GM08714 (cell line): ENCODE measurements at regions not wholly inside any gene's neighbourhood (a gene's known extent, or its start where the extent isn't known, plus 50 kb on each side); places are given as distances from the start of the nearest gene placed in this dataset.

Experiments used
- H3K4me3 ChIP-seq: fragments of 200-500 bp; sonication (Bioruptor generic); 2 replicates; pipeline ENCODE4 v1.5.1; 2014; ENCODE audit warnings: mild to moderate bottlenecking, low read length, inconsistent platforms
- ZNF274 ChIP-seq: IDR thresholded peaks from 2 replicates; pipeline ENCODE4 v1.6.1; 2012; ENCODE audit warnings: mild to moderate bottlenecking, low read depth, low read length

DNA sequence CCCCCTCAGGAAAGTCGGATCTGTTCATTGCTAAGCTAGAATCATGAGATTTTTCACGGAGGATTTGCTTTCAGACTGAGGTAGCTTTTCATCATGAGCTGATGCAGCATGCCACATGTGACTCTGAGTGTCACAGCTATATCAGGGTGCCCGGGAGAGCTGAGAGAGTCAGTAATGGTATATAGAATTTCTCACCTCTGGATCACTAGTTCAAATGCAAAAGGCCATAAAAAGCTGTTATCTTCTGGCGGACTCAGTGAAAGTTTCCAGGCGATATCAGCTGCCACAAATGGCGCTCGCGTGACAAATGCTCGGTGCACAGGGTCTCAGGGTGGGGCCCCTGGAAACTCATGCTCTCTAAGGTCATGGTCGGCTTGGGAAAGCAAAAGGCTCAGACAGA lies 150.1 kb downstream of the DHX15 start:
- no peak overlapping the region for H3K4me3 ChIP-seq
- TF ChIP-seq ZNF274, result no peak

DNA sequence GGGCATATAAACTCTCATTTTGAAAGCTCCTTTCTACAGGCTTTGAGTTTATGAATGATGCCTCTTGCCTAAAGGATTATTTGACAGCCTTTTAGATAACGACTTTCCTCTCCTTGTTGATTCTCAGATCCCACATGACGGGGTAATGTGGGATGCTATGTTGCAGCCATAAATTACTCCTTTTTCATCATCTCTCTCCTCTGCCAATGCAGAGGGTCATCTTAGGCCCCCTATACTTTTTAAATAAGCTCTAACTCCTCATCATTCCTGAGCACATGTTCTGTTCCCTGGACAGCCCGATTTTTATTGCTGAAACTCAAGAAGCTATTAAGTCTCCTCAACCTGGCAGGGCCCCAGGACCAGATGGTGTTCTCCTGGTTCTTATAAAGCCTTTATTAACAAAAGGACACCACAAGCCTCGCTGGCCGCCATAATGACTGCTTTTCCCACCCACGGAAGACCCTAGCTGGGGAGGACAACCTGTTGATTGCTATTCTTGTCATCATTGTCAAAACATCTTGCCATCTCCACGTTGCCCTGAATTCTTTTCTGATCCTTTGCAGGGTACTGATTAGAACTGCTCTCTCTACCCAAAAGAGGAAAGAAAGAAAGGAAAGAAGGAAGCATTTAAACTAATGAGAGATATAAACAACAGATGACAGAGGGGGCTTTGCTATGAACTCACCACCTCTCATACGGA lies 150.7 kb downstream of the DHX15 start:
- no peak overlapping the region for H3K4me3 ChIP-seq
- no peak for TF ChIP-seq ZNF274

DNA sequence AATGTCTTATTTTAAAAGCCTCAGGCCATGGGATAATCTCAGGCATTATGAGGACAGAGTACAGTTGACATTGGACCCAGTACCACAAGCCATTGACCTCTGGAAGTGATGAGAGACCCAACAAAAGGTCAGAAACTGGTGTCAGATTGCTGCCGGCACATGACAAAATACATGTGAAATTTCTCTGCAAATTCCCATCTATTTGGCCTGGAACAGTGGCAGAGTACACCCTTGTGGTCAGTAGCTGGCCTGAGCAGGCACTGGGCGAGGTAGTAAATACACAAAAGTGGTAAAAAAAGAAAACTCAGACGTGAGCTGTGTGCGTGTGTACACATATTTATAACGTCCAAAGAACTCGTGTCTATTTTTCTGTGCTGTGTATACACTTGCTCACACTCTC lies 155.5 kb downstream of the DHX15 start:
- TF ChIP-seq ZNF274, result no peak
- no peak overlapping the region for H3K4me3 ChIP-seq

DNA sequence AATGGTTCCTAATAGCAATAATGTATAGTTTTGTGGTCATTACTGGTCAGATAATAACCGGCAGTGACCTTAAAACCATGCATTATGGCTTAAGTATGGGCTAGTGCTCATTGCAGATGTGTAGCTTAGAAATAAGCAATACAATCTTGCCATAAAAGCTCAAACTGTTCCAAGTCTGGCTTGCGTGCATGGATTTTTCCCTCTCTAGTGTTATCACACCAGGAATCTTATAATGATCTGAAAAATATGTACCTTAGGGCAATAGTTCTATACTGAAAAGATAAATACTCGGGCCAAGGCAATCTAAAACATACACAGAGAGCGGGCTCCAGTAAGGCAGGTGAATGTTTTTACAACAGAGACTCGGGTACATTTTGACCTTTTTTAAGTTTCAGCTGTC lies 157.8 kb downstream of the DHX15 start:
- no peak overlapping the region for H3K4me3 ChIP-seq
- no peak for TF ChIP-seq ZNF274

DNA sequence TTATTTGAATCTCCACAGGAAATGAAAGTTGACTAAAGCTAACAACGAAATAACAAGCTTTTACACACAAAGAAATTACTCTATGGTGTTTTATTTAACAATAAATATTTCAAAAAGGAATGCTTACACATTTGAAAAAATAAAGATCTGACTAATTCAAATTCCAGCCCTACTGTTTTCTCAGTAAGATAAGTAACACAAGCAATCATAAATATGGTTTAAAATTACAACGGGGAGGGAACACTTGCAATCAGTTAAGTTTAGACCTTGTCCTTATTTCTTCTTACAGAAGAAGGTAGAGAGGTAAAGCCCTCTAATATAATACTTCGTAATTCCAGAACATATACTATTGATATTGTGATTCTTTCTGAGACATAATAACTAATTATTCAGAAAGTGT lies 158.5 kb downstream of the DHX15 start:
- no peak for TF ChIP-seq ZNF274
- H3K4me3 ChIP-seq, result no peak overlapping the region

DNA sequence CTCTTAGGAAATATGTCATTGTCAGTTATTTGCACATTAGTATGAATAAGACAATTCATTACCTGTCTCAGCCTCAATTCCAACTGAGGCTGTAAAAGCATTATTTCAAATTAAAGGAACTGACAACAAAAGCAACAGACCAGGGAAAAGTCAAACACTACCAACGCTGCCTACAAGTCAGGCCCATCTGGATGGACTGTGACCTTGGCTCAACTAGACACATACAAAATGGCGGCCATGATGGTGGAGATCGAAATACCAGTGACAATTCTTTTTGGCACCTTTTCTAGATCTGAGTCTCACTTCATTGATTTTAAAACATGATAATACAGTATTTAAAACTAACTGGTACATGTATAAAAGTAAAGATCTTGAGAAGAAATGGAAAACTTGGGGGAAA lies 160.7 kb downstream of the DHX15 start:
- no peak for TF ChIP-seq ZNF274
- no peak overlapping the region for H3K4me3 ChIP-seq

DNA sequence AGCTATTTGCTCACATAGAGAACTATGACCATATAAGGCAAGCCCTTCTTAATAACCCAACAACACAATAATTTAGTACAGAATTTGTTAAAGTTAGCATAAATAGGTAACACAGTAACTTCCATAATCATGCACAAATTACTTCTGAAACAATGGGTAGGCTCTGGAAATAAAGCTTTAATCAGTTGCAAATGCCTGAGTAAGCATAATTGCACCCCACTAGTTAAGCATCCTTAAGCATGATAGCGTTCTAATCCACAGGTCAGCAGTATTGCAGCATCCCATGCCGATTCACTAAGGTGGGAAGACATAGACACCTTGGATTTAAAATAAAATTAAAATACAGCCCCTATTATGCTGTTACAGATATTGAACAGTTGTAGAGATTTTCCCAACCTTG lies 161.7 kb downstream of the DHX15 start:
- TF ChIP-seq ZNF274, result no peak

DNA sequence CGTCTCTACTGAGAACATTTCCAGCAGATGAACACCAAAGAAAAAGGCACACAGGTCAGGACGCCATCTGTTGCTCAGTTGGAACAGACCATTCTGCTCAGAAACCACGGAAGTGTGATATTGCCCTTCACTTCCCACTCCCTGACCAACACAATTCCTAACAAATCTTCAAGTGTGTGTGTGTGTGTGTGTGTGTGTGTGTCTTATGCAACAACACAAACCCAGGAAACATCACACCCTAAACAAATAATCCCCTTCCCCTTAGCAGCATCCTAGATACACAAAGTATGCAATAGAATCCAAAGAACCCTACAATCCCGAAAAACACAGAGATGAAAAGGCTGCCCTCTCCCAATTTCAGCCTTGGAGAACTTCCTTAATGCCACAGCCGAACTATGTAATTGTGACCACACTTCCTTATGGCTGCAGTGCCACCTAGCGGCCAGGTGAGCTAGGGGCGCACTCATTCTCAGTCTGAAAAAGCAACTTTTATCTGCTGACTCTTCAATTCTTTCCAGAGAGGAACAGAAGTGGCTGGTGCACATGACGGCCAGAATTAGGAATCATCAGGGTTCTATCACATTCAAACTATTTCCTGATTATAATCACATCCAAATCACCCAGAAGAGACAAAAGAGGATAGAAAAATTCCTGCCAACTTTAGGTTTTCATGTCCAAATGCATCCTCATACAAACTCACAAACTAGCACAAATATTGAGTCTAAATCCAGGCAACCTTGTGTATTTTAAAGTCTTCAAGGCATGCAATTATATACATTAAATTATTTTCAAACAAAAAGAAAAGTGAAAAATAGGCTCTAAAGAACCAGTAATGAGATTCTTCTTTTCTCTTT lies 164.9 kb downstream of the DHX15 start:
- H3K4me3 ChIP-seq, result no peak overlapping the region
- TF ChIP-seq ZNF274, result no peak

More for the DNA sequence above, 161.7 kb downstream of the DHX15 start:
- H3K4me3 ChIP-seq, result no peak overlapping the region

DNA sequence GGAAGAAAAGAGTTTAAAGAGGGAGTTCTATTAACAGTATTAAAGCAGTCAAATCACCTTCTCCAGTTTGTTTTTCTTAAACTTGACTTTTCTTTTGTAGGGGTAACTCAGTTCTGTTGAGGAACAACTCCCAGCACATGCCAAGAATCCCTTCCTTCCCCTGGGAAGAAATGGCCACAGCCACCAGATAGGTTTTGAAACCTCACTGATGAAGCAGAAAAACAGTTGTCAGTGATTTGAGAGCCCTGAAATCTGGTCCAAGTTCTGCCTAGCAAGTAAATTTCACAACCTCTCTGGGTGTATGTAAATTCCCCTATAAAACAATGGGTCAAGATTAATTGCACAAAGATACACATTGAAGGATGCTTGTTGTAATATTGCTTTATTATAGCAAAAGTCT lies 167.1 kb downstream of the DHX15 start:
- H3K4me3 ChIP-seq, result no peak overlapping the region
- TF ChIP-seq ZNF274, result no peak

DNA sequence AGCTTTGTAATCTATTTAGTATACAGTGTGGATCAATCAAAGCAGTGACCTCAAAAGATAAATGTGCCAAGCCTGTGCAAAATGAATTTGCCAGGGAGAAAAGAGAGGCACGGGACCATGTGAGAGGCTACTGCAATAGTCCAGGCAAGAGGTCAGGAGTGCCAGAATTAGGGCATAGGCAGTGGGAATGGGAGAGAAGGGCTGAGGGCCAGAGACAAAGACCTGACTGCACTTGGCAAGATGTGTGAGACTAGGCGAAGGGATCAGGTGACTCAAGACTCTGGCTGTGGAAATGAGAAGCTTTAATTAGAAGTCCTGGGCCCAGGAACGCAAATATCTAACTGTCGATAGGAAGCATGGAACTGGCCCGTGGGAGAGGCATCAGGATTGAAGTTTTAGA lies 168.1 kb downstream of the DHX15 start:
- no peak overlapping the region for H3K4me3 ChIP-seq
- TF ChIP-seq ZNF274, result no peak

DNA sequence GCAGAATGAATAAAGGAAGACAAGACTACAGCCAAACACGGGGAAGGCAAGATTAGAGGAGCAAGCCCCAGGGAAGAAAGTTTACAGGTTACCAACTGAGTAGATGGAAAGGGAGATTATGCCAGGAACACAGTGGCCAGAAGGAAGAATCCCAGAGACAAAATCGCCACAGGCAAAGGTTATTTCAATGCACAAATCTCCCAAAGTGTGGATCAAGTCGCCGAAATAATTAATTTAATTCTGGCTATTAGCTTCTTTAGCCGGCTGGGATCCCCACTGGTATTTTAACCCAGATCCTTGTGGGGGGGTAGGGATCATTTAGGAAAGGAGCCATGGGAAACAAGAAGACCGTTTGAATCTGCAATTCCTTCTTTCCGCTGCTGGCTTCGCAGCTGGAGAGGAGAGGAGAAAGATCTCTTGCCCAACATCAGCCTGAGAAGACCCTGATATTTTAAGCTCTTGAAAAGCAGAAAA lies 171.0 kb downstream of the DHX15 start:
- no peak overlapping the region for H3K4me3 ChIP-seq
- no peak for TF ChIP-seq ZNF274

DNA sequence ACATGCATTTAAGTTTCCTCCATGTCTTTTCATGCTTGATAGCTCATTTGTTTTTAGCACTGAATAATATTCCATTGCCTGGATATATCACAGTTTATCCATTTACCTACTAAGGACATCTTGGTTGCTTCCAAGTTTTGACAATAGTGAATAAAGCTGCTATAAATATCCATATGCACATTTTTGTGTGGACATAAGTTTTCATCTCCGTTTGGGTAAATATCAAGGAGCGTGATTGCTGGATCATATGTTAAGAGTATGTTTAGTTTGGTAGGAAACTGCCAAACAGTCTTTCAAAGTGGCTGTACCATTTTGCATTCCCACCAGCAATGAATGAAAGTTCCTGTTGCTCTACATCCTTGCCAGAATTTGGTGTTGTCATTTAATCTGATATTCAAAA lies 172.5 kb downstream of the DHX15 start:
- H3K4me3 ChIP-seq, result no peak overlapping the region
- no peak for TF ChIP-seq ZNF274

DNA sequence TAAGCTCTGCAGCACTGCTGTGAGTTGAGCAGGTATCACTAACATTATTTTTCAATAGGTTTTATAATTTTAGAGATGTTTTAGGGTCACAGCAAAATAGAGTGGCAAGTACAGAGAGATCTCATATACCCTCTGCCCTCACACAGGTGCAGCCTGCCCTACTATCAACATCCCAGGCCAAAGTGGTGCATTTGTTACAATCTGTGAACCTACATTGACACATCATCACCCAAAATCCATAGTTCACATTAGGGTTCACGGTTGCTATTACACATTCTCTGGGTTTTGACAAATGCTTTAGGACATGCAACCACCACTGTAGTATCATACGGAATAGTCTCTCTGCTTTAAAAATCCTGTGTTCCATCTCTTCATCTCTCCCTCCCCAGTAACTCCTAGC lies 173.1 kb downstream of the DHX15 start:
- H3K4me3 ChIP-seq, result no peak overlapping the region
- TF ChIP-seq ZNF274, result no peak

DNA sequence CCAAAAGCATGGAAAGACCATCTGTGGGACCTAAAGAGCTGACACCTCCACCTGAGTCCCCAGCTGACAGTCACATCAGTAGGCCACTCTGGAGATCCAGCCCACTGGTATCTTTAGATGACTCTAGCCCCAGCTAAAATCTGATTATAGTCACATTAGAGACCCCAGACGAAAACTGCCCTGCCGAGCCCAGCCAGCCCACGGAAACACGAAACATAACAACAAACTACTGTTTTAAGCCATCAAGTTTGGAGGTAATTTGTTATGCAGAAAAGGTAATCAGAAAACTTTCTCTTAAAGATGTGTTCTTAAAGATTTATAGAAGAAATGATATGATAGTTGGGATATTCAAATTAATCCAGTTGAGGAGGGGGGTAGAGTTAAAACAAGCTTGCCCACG lies 175.7 kb downstream of the DHX15 start:
- H3K4me3 ChIP-seq, result no peak overlapping the region
- TF ChIP-seq ZNF274, result no peak

DNA sequence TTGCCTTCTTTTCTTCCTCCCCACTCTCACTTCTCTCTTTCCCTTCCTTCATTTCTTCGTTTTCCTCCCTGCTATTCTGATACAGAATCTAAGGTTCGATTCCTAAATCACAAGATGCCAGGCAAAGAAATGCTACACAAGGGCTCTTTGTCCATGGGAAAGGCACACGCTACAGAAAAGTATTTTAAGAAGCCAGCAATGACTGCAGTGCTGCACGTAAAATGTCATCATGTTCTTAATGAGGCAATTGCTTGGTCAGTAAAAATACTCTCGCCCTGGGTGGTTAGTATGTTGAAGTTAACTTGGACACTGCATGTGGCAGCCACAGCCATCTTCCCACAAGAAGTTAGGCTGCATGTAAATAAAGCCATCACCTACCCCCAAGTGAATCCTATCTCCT lies 178.4 kb downstream of the DHX15 start:
- H3K4me3 ChIP-seq, result no peak overlapping the region
- TF ChIP-seq ZNF274, result no peak

DNA sequence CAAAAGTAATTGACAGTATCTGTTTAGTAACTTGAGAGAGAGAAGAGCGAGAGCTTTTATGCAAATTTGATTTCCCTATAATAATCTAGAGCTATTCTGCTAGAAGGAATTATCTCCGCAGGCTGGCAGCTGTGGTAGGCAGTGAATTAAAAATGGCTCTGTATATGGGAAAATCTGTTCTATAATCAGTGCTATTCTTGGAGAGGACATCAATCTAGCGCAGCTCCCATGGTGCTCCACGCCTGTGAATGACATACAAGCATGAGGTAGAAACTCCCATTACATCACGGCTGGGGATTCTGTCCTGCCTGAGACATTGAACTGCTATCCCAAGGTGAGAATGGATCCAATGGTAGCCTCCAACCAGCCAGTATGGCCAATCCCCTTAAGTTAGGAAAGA lies 179.0 kb downstream of the DHX15 start:
- H3K4me3 ChIP-seq, result no peak overlapping the region
- no peak for TF ChIP-seq ZNF274
